ENCODE measurements at regions not wholly inside any gene's neighbourhood (a gene's known extent, or its start where the extent isn't known, plus 50 kb on each side); places are given as distances from the start of the nearest gene placed in this dataset.

GRCh38 chr2:125643128-125643527, 1012.8 kb upstream of the GYPC start:
- Mint-ChIP-seq H3K27ac (no peak overlapping the region), H3K4me3 (no peak overlapping the region), H3K4me1 (no peaks in the 10 kb centered on the region), H3K9me3 (peaks cover 0 to 5% (median 3%) of the 10 kb centered on the region in 3 donors), H3K36me3 (no peaks in the 10 kb centered on the region), H3K27me3 (no peaks in the 10 kb centered on the region)
- ChIA-PET POLR2A (no interaction called here), CTCF (no interaction called here)
- DNase-seq (no peak), ATAC-seq (replicated peaks in 1 of 4) (no peak)
- H3K27me3 ChIP-seq (replicated peaks in 1 of 2; ENCODE audit: control insufficient read depth in 2 of 2, extremely low read depth in 1 of 2, insufficient read depth in 2 of 2, low read length in 1 of 2) = no peaks in the 10 kb centered on the region
- no peaks in the 10 kb centered on the region for H3K4me1 ChIP-seq (ENCODE audit: control insufficient read depth in 1 of 2, extremely low read depth in 1 of 2, insufficient read depth in 2 of 2, low read length in 2 of 2)
- no peaks in the 10 kb centered on the region for H3K36me3 ChIP-seq (ENCODE audit: control insufficient read depth in 2 of 2, extremely low read depth in 1 of 2, insufficient read depth in 1 of 2, low read length in 1 of 2)
- no peak overlapping the region for H3K4me3 ChIP-seq (ENCODE audit: control insufficient read depth in 1 of 2, extremely low read depth in 1 of 2, low read length in 1 of 2)
- H3K27ac ChIP-seq (ENCODE audit: low read length) = no peak overlapping the region
- WGBS (ENCODE audit: insufficient coverage) = 80% methylated on average over 1 of the region's 2 CpGs
- H3K9me3 ChIP-seq = no peaks in the 10 kb centered on the region

- Histone ChIP-seq H3K9me3 (no peaks in the 10 kb centered on the region), H3K27me3 (replicated peaks in 1 of 2; ENCODE audit: control insufficient read depth in 2 of 2, extremely low read depth in 1 of 2, insufficient read depth in 2 of 2, low read length in 1 of 2) (no peaks in the 10 kb centered on the region), H3K36me3 (ENCODE audit: control insufficient read depth in 2 of 2, extremely low read depth in 1 of 2, insufficient read depth in 1 of 2, low read length in 1 of 2) (no peaks in the 10 kb centered on the region), H3K4me3 (ENCODE audit: control insufficient read depth in 1 of 2, extremely low read depth in 1 of 2, low read length in 1 of 2) (no peak overlapping the region), H3K4me1 (ENCODE audit: control insufficient read depth in 1 of 2, extremely low read depth in 1 of 2, insufficient read depth in 2 of 2, low read length in 2 of 2) (no peaks in the 10 kb centered on the region), H3K27ac (ENCODE audit: low read length) (no peak overlapping the region)
- Mint-ChIP-seq H3K27me3 (no peaks in the 10 kb centered on the region), H3K27ac (no peak overlapping the region), H3K4me3 (no peak overlapping the region), H3K36me3 (no peaks in the 10 kb centered on the region), H3K4me1 (no peaks in the 10 kb centered on the region), H3K9me3 (peaks cover 0 to 6% (median 5%) of the 10 kb centered on the region in 3 donors)
- ATAC-seq (replicated peaks in 1 of 4) = no peak
- CTCF ChIA-PET = no interaction called here
- 55% methylated on average over 5 of the region's 8 CpGs for WGBS (ENCODE audit: insufficient coverage)
- POLR2A ChIA-PET = no interaction called here
- no peak for DNase-seq
These were observed 1012.4 kb upstream of the GYPC start for GRCh38 chr2:125643585-125643984.

- Histone ChIP-seq H3K4me1 (ENCODE audit: control insufficient read depth in 1 of 2, extremely low read depth in 1 of 2, insufficient read depth in 2 of 2, low read length in 2 of 2) (no peaks in the 10 kb centered on the region), H3K4me3 (ENCODE audit: control insufficient read depth in 1 of 2, extremely low read depth in 1 of 2, low read length in 1 of 2) (no peak overlapping the region), H3K27ac (ENCODE audit: low read length) (no peak overlapping the region), H3K36me3 (ENCODE audit: control insufficient read depth in 2 of 2, extremely low read depth in 1 of 2, insufficient read depth in 1 of 2, low read length in 1 of 2) (no peaks in the 10 kb centered on the region), H3K9me3 (no peaks in the 10 kb centered on the region), H3K27me3 (replicated peaks in 1 of 2; ENCODE audit: control insufficient read depth in 2 of 2, extremely low read depth in 1 of 2, insufficient read depth in 2 of 2, low read length in 1 of 2) (no peaks in the 10 kb centered on the region)
- Mint-ChIP-seq H3K9me3 (peaks cover 0 to 6% (median 2%) of the 10 kb centered on the region in 3 donors), H3K4me1 (no peaks in the 10 kb centered on the region), H3K27me3 (no peaks in the 10 kb centered on the region), H3K27ac (no peak overlapping the region), H3K4me3 (no peak overlapping the region), H3K36me3 (no peaks in the 10 kb centered on the region)
- ChIA-PET CTCF (no interaction called here), POLR2A (interaction anchor here in 1 of 2 donors (0.7 kb wide), 1 partner anchor 1178 kb away, joined by 5 read pairs; no protein-coding TSS in a partner anchor)
- WGBS (ENCODE audit: insufficient coverage) = no CpG with 5 or more reads among the region's 1 CpG
- ATAC-seq (replicated peaks in 1 of 4) = no peak
- DNase-seq = no peak
These were observed 1011.7 kb upstream of the GYPC start for GRCh38 chr2:125644257-125644656.

- DNase-seq (no peak), ATAC-seq (replicated peaks in 1 of 4) (no peak)
- WGBS (ENCODE audit: insufficient coverage) = 82% methylated on average over 3 of the region's 3 CpGs
- Mint-ChIP-seq H3K27ac (no peak overlapping the region), H3K36me3 (no peaks in the 10 kb centered on the region), H3K4me3 (no peak overlapping the region), H3K27me3 (peaks cover 0 to 3% of the 10 kb centered on the region in 2 donors), H3K4me1 (no peaks in the 10 kb centered on the region), H3K9me3 (peaks cover 4 to 11% (median 10%) of the 10 kb centered on the region in 3 donors)
- H3K4me1 ChIP-seq (ENCODE audit: control insufficient read depth in 1 of 2, extremely low read depth in 1 of 2, insufficient read depth in 2 of 2, low read length in 2 of 2) = no peaks in the 10 kb centered on the region
- no peak overlapping the region for H3K4me3 ChIP-seq (ENCODE audit: control insufficient read depth in 1 of 2, extremely low read depth in 1 of 2, low read length in 1 of 2)
- H3K27me3 ChIP-seq (replicated peaks in 1 of 2; ENCODE audit: control insufficient read depth in 2 of 2, extremely low read depth in 1 of 2, insufficient read depth in 2 of 2, low read length in 1 of 2) = no peaks in the 10 kb centered on the region
- H3K27ac ChIP-seq (ENCODE audit: low read length) = no peak overlapping the region
- no peaks in the 10 kb centered on the region for H3K9me3 ChIP-seq
- no peaks in the 10 kb centered on the region for H3K36me3 ChIP-seq (ENCODE audit: control insufficient read depth in 2 of 2, extremely low read depth in 1 of 2, insufficient read depth in 1 of 2, low read length in 1 of 2)
- POLR2A ChIA-PET = no interaction called here
- CTCF ChIA-PET = no interaction called here
These were observed 1003.7 kb upstream of the GYPC start for GRCh38 chr2:125652280-125652679.

- Mint-ChIP-seq H3K36me3 (no peaks in the 10 kb centered on the region), H3K27ac (no peak overlapping the region), H3K9me3 (peaks cover 4 to 11% (median 4%) of the 10 kb centered on the region in 3 donors), H3K4me1 (no peaks in the 10 kb centered on the region), H3K4me3 (no peak overlapping the region), H3K27me3 (peaks cover 0 to 3% of the 10 kb centered on the region in 2 donors)
- ATAC-seq (replicated peaks in 1 of 4) = no peak
- Histone ChIP-seq H3K9me3 (no peaks in the 10 kb centered on the region), H3K4me1 (ENCODE audit: control insufficient read depth in 1 of 2, extremely low read depth in 1 of 2, insufficient read depth in 2 of 2, low read length in 2 of 2) (no peaks in the 10 kb centered on the region), H3K36me3 (ENCODE audit: control insufficient read depth in 2 of 2, extremely low read depth in 1 of 2, insufficient read depth in 1 of 2, low read length in 1 of 2) (no peaks in the 10 kb centered on the region), H3K4me3 (ENCODE audit: control insufficient read depth in 1 of 2, extremely low read depth in 1 of 2, low read length in 1 of 2) (no peak overlapping the region), H3K27ac (ENCODE audit: low read length) (no peak overlapping the region), H3K27me3 (replicated peaks in 1 of 2; ENCODE audit: control insufficient read depth in 2 of 2, extremely low read depth in 1 of 2, insufficient read depth in 2 of 2, low read length in 1 of 2) (no peaks in the 10 kb centered on the region)
- WGBS (ENCODE audit: insufficient coverage) = no CpG with 5 or more reads among the region's 1 CpG
- POLR2A ChIA-PET = no interaction called here
- CTCF ChIA-PET = no interaction called here
- no peak for DNase-seq
These were observed 1001.7 kb upstream of the GYPC start for GRCh38 chr2:125654226-125654625.

GRCh38 chr2:125656190-125656589, 999.8 kb upstream of the GYPC start:
- no peak overlapping the region for H3K27ac ChIP-seq (ENCODE audit: low read length)
- no CpG with 5 or more reads among the region's 1 CpG for WGBS (ENCODE audit: insufficient coverage)
- H3K36me3 Mint-ChIP-seq = no peaks in the 10 kb centered on the region
- H3K9me3 Mint-ChIP-seq = peaks cover 6 to 9% (median 8%) of the 10 kb centered on the region in 3 donors
- no peaks in the 10 kb centered on the region for H3K4me1 Mint-ChIP-seq
- no peaks in the 10 kb centered on the region for H3K36me3 ChIP-seq (ENCODE audit: control insufficient read depth in 2 of 2, extremely low read depth in 1 of 2, insufficient read depth in 1 of 2, low read length in 1 of 2)
- ATAC-seq (replicated peaks in 1 of 4) (no peak), DNase-seq (no peak)
- no peaks in the 10 kb centered on the region for H3K27me3 ChIP-seq (replicated peaks in 1 of 2; ENCODE audit: control insufficient read depth in 2 of 2, extremely low read depth in 1 of 2, insufficient read depth in 2 of 2, low read length in 1 of 2)
- no peaks in the 10 kb centered on the region for H3K9me3 ChIP-seq
- no peak overlapping the region for H3K4me3 ChIP-seq (ENCODE audit: control insufficient read depth in 1 of 2, extremely low read depth in 1 of 2, low read length in 1 of 2)
- POLR2A ChIA-PET = no interaction called here
- H3K4me3 Mint-ChIP-seq = no peak overlapping the region
- no peak overlapping the region for H3K27ac Mint-ChIP-seq
- CTCF ChIA-PET = no interaction called here
- H3K27me3 Mint-ChIP-seq = peaks cover 0 to 3% of the 10 kb centered on the region in 2 donors
- H3K4me1 ChIP-seq (ENCODE audit: control insufficient read depth in 1 of 2, extremely low read depth in 1 of 2, insufficient read depth in 2 of 2, low read length in 2 of 2) = no peaks in the 10 kb centered on the region

- no peaks in the 10 kb centered on the region for H3K36me3 ChIP-seq (ENCODE audit: control insufficient read depth in 2 of 2, extremely low read depth in 1 of 2, insufficient read depth in 1 of 2, low read length in 1 of 2)
- Mint-ChIP-seq H3K9me3 (peaks cover 2 to 14% (median 8%) of the 10 kb centered on the region in 3 donors), H3K27me3 (no peaks in the 10 kb centered on the region), H3K27ac (no peak overlapping the region), H3K36me3 (no peaks in the 10 kb centered on the region), H3K4me1 (no peaks in the 10 kb centered on the region), H3K4me3 (no peak overlapping the region)
- no peak overlapping the region for H3K27ac ChIP-seq (ENCODE audit: low read length)
- H3K4me1 ChIP-seq (ENCODE audit: control insufficient read depth in 1 of 2, extremely low read depth in 1 of 2, insufficient read depth in 2 of 2, low read length in 2 of 2) = no peaks in the 10 kb centered on the region
- no peaks in the 10 kb centered on the region for H3K27me3 ChIP-seq (replicated peaks in 1 of 2; ENCODE audit: control insufficient read depth in 2 of 2, extremely low read depth in 1 of 2, insufficient read depth in 2 of 2, low read length in 1 of 2)
- WGBS (ENCODE audit: insufficient coverage) = 100% methylated on average over 2 of the region's 5 CpGs
- H3K9me3 ChIP-seq = no peaks in the 10 kb centered on the region
- H3K4me3 ChIP-seq (ENCODE audit: control insufficient read depth in 1 of 2, extremely low read depth in 1 of 2, low read length in 1 of 2) = no peak overlapping the region
- ATAC-seq (replicated peaks in 1 of 4) = no peak
- no peak for DNase-seq
- ChIA-PET POLR2A (no interaction called here), CTCF (no interaction called here)
These were observed 997.4 kb upstream of the GYPC start for GRCh38 chr2:125658583-125658982.
